A673 (cell line): ENCODE measurements at regions not wholly inside any gene's neighbourhood (a gene's known extent, or its start where the extent isn't known, plus 50 kb on each side); places are given as distances from the start of the nearest gene placed in this dataset.

ENCODE experiments used
- BruUV-seq: library from RNA; stranded (reverse); fragments of 400-500 nt; replicated peaks from 2 replicates; lab custom pipeline; 2021; lab: Mats Ljungman, UMichigan
- CTCF ChIA-PET: fragments of 300-600 bp; sonication (Branson Sonifier 250); formaldehyde crosslinking; loops from one replicate; lab custom pipeline; 2022; ENCODE audit warnings: antibody characterized with exemption; lab: Charles Lee
- POLR2A ChIA-PET: fragments of 300-600 bp; sonication (Branson Sonifier 250); formaldehyde crosslinking; loops from one replicate; lab custom pipeline; 2022; ENCODE audit warnings: antibody characterized with exemption; ENCODE audit not compliant: low non-redundant PET; lab: Charles Lee
- DNase-seq: peaks from one replicate; pipeline ENCODE4 v3.0.0-alpha.2; 2015; ENCODE audit warnings: low spot score
- H3K27ac ChIP-seq: fragments of 200-600 bp; sonication (generic); 2 replicates; pipeline ENCODE4 v1.5.1; 2016; ENCODE audit warnings: mixed run types, low read depth, mild to moderate bottlenecking, mixed read lengths, antibody characterized with exemption, low read length; ENCODE audit not compliant: poor library complexity, severe bottlenecking
- H3K27me3 ChIP-seq: fragments of 200-600 bp; sonication (generic); replicated peaks from 2 replicates; pipeline ENCODE4 v1.6.1; 2017; ENCODE audit warnings: mixed run types, low read depth, mild to moderate bottlenecking, mixed read lengths, antibody characterized with exemption, low read length; ENCODE audit not compliant: insufficient read depth, poor library complexity
- H3K36me3 ChIP-seq: fragments of 200-600 bp; sonication (generic); 2 replicates; pipeline ENCODE4 v1.6.1; 2016; ENCODE audit warnings: mixed run types, mild to moderate bottlenecking, mixed read lengths, antibody characterized with exemption, low read length; ENCODE audit not compliant: insufficient read depth, poor library complexity, severe bottlenecking
- H3K4me1 ChIP-seq: fragments of 200-600 bp; sonication (generic); 2 replicates; pipeline ENCODE4 v1.6.1; 2017; ENCODE audit warnings: mixed run types, mild to moderate bottlenecking, mixed read lengths, antibody characterized with exemption, low read length; ENCODE audit not compliant: insufficient read depth, poor library complexity, severe bottlenecking
- H3K4me3 ChIP-seq: fragments of 200-600 bp; sonication (generic); 2 replicates; pipeline ENCODE4 v1.5.1; 2016; ENCODE audit warnings: low read depth, mixed run types, mild to moderate bottlenecking, mixed read lengths, low read length; ENCODE audit not compliant: poor library complexity, severe bottlenecking
- H3K9me3 ChIP-seq: fragments of 200-600 bp; sonication (generic); 2 replicates; pipeline ENCODE4 v1.6.1; 2016; ENCODE audit warnings: mixed run types, low read depth, mild to moderate bottlenecking, mixed read lengths, antibody characterized with exemption, low read length; ENCODE audit not compliant: poor library complexity, severe bottlenecking
- CTCF ChIP-seq: fragments of 300-800, 200-600 bp; sonication (generic); conservative IDR thresholded peaks from 2 replicates; pipeline ENCODE4 v1.5.1; 2017; ENCODE audit warnings: low read depth, mild to moderate bottlenecking, antibody characterized with exemption, low read length, moderate library complexity, mixed read lengths
- EZH2 ChIP-seq: fragments of 200-600 bp; sonication (generic); IDR thresholded peaks from 2 replicates; pipeline ENCODE4 v1.6.1; 2017; ENCODE audit warnings: borderline replicate concordance, low read depth, mild to moderate bottlenecking, mixed read lengths, antibody characterized with exemption, low read length; ENCODE audit not compliant: poor library complexity, severe bottlenecking
- intact Hi-C: fragments of 100-400 bp; cut with micrococcal nuclease; formaldehyde crosslinking; loops from one replicate; pipeline ENCODE4 v1.10.0; 2022; ENCODE audit not compliant: unreplicated experiment

GRCh38 chr13:97716746-97717145, 236.7 kb upstream of the IPO5 start:
- no peak for TF ChIP-seq CTCF
- no peak for TF ChIP-seq EZH2
- no peak overlapping the region for H3K27ac ChIP-seq
- no peak for DNase-seq
- no peaks in the 10 kb centered on the region for H3K36me3 ChIP-seq
- CTCF ChIA-PET, result no interaction called here
- no peaks in the 10 kb centered on the region for H3K4me1 ChIP-seq
- intact Hi-C loops, result no loop called here
- no peak overlapping the region for H3K4me3 ChIP-seq
- POLR2A ChIA-PET, result no interaction called here
- H3K27me3 ChIP-seq, result no peaks in the 10 kb centered on the region
- no TSS peak for BruUV-seq
- no peaks in the 10 kb centered on the region for H3K9me3 ChIP-seq

- intact Hi-C loops, result no loop called here
- H3K9me3 ChIP-seq, result no peaks in the 10 kb centered on the region
- TF ChIP-seq EZH2 (no peak), CTCF (no peak)
- no peaks in the 10 kb centered on the region for H3K36me3 ChIP-seq
- CTCF ChIA-PET, result no interaction called here
- no peak overlapping the region for H3K27ac ChIP-seq
- DNase-seq, result no peak
- POLR2A ChIA-PET, result no interaction called here
- BruUV-seq, result no TSS peak
- no peak overlapping the region for H3K4me3 ChIP-seq
- no peaks in the 10 kb centered on the region for H3K27me3 ChIP-seq
- H3K4me1 ChIP-seq, result no peaks in the 10 kb centered on the region
Measured at GRCh38 chr13:97719736-97720135, 233.7 kb upstream of the IPO5 start.

- BruUV-seq, result no TSS peak
- TF ChIP-seq EZH2 (no peak), CTCF (no peak)
- intact Hi-C loops, result no loop called here
- Histone ChIP-seq H3K4me1 (no peaks in the 10 kb centered on the region), H3K9me3 (no peaks in the 10 kb centered on the region), H3K27ac (no peak overlapping the region), H3K27me3 (no peaks in the 10 kb centered on the region), H3K4me3 (no peak overlapping the region), H3K36me3 (no peaks in the 10 kb centered on the region)
- ChIA-PET CTCF (no interaction called here), POLR2A (no interaction called here)
- no peak for DNase-seq
Measured at GRCh38 chr13:97720896-97721295, 232.6 kb upstream of the IPO5 start.
